CD4-positive, alpha-beta T cell treated with Interleukin-4 for 4 hours (primary cell): ENCODE measurements at regions not wholly inside any gene's neighbourhood (a gene's known extent, or its start where the extent isn't known, plus 50 kb on each side); places are given as distances from the start of the nearest gene placed in this dataset.
"Not testable (repeated sequence)": the region's sequence is repeated elsewhere in the genome, so short reads cannot be mapped to it uniquely, and the experiment has no call there.

Source experiments
- DNase-seq: peaks from one replicate; pipeline ENCODE4 v3.0.0-alpha.2; 2020

DNA sequence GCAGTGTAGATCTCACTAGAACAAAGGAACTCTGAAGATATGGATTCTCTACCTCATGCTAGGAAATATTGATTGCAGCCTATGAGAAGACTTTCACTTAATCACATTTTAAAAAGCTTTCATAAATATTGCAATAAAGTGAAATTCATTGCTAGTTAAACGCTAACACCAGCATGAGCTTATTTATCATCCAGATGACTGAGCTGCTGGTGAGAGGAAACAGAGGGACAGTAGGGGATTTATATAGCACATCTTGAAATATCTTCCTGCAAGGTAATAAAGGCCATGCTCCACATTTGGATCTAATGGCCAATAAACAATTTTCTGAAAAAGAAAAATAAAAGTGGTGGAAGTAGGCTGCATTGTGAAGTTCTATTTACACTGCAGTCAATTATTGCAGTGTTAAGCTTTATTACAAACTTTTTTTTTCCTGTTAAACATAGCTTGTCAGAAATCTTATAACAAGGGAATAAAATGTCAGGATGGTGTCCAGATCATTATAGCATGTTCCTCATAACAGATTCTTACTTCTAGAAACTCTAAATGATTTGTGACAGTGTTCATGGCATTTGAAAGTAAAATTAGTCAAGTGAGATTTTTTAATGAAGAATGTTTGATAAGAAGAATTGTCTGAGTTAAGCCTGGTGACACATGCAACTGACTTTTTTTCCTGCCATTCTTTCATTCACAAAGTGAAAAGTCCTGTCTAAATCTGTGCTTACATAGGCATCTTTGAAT lies 342.6 kb downstream of the DMAC1 start:
- no peak for DNase-seq

DNA sequence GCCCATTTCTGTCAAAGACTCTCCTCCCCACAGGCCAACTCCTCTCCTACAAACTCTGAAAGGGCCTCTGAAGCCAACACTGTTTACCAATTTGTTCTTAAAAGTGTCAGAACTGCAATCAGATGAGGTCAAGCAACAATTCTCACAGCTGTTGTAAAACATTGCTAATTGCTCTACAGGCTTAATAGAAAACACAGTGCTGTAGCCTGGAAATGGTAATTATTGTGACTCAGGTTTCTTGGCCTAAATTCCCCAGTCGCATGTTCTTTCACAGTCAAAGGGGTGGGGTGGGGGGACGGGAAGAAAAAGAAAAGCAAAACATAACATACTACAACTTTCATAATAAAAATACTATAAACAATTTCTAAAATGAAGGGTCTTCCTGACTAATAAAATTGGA lies 343.2 kb downstream of the DMAC1 start:
- DNase-seq: no peak

DNA sequence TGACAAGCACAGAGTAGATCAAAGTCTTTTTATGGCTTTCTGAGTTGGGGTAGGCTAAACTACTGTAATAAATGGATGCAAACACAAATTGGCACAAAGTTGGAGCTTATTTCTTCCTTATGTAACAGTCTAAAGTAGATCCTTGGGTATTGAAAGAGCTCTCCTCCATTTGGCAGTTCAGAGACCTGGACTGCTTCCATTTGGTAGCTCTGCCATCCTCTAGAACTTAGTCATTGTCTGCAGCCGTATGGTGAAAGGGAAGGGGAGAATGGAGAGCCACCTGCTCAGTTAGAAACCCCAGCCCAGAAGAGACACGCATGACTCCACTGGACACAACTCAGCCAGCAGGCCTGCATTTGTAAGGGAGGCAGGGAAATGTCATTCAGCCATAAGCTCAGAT lies 345.0 kb downstream of the DMAC1 start:
- no peak for DNase-seq

DNA sequence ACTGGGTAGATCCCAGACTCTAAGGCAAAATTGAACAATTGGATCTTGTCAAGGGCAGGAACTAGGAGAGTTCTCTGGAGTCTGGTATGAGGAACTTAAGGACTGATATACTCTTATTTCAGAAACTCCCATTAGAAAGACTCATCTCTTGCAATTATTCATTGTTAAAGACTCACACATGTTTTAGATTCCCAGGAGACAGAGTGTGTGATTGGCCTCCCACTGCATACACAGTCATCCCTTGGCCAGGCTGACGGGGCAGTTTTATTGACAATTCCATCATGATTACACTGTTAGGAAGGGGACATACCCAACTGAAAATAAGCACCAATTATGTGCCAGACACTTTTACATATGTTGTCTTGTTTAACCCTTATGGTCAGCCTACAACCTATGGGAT lies 347.2 kb downstream of the DMAC1 start:
- DNase-seq: no peak

DNA sequence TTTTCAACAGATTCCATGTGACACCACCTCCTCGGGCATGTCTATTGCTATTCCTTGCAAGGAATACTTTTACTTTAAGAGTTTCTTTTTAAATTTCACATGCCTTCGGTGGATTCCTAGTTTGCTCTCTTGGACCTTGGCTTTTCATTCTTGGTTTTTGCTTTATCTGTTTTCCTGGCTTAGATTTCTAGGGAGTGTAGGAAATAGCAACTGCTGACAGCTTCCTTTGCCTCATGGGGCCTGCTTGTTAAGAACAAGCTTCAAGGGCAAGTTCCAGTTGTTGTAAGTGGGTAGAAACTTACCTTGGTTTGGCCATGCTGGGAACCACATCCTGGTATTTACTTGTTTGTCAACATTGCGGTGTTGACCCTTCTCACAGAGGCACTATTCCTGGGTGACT lies 348.5 kb downstream of the DMAC1 start:
- DNase-seq: no peak

DNA sequence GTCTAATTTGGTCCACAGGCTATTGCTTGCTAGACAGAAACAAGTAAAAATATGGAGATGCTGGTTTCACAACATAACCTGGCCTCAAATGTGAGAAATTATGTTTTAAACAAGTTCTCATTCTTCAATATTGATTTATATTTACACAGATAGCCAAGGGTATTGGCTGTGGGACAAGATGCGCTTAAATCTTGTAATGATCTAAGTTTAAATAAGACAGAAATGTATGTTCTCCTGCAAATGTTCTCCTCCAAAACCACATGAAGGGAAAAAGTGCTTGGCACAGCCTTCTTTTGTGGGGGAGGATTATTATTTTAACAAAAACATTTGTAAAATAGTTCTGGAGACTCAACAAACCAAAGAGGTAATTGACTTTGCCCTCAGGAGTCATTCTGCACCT lies 356.0 kb downstream of the DMAC1 start:
- DNase-seq: no peak

DNA sequence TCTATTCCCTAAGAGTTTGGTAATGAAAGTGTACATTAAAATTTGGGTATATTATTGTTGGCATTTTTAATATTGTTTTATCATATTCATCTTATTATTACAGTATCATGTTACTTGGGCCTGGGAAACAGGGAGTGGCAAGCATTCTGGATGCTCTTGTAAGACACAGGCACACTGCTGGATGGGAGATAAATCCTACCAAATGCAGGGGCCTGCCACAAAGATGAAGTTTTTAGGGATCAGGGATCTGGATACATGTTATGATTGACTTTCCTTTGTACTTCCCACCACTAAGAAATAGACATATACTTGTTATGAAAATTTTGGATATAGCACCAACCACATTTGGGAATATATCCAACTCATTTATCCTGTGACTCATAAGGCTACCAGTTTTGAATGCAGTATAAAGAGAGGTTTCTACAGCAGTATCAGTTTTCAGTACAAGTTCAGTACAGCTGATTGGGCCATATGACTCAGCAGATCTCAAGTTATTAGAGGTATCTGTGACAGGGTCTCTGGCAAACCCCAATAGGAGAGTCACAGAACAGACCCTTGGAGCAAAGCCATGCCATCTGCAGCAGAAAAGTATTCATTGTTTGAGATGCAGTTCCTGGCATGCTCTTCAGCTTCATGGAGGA lies 360.1 kb downstream of the DMAC1 start:
- no peak for DNase-seq

DNA sequence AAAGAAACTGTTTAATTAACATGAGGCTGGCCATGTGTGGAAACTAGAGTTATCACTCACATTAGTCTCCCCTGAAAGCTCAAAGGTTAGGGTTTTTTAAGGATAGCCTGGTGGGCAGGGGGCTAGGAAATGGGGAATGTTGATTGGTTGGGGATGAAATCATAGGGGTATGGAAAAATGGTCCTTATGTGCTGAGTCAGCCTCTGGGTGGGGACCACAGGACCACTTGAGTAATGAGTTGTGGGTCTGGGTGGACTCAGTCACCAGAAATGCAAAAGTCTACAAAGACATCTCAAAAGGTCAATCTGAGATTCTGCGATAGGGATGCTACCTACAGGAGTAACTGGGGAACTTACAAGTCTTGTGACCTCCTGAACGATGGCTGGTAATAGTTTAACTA lies 362.8 kb downstream of the DMAC1 start:
- DNase-seq: no peak

DNA sequence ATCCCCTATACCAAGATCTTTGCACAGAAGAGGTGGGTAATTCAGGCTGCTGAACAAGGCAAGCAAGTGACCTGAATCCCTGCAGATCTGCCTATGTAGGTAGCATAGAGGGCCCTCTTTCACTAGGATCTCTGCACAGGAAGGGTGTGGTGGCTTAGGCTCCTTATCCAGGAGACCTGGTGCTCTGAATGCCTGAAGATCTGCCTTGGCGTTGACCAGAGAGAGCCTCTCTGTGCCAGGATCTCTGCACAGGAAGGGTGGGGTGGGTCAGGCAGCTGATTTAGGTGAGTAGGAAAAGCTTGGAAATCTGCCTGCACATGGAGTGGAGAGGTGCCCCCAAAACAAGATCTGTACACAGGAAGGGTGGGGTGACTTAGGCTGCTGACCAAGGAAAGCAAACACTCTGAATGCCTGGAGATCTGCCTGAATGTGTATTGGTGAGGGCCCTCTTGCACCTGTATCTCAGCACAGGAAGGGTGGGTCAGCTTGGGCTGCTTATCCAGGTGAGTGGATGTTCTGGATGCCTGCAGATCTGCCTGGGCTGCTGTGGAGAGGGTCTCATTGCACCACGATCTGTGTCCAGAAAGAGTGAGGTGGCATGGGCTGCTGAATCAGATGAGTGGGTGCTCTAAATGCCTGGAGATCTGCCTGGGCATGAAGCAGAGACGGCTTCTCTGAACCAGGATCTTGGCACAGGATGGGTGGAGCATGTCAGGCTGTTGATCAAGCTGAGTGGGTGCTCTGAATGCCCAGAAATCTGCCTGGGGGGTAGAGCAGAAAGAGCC lies 365.9 kb downstream of the DMAC1 start:
- DNase-seq: no peak

DNA sequence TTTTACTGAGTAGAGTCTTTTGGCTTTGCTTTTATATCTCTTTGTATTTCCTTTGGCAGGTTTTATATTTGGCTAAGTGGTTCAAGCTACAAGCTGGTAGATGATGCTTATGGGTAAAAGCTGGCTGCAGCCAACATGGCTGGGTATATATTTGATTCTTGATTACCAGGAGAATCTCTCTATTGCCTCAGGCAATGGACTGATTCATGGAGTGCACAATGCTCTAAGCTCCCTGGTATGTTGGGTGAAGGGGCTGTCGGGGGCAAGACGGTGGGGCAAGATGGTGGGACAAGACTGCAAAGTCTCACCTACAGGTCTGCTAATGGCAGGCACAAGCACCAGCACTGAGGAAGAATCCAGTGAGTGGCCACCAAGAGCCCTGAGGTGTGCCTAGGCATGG lies 366.6 kb downstream of the DMAC1 start:
- no peak for DNase-seq

DNA sequence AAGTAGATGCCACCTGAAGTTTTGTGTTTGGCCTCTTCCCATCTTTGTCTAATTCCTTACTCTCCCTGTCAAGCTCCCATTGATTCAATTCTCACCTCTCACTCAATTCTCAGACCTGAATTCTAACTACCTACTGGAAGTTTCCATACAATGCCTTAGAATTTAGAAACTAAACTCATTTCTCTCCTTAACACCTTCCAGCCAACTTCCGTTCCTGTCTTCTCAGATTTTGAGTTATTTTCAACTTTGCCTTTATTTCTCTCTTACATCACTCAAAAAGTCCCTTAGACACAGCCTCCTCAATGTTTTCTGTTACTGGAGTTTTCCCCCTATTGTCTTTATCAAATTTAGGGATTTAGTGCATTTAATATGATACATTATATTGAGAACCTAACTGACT lies 382.2 kb downstream of the DMAC1 start:
- DNase-seq: not testable (repeated sequence)

DNA sequence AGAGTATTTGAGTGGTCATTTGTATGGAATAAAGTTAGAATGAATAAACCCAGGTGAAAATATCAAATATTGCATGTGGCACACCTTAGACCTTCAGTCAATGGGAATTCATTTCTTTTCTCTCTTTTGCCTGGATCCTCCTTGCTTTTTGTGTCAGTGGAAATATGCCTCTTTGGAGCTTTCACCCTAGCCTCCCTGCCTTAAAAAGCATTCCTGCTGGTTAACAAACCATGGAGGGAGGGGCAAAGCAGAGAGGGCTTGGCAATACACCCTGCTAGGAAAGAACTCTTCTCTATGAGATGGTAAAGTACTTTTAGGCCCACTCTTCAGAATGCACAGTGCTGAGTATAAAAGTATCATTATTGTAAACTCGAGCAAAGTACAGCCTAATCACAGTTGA lies 383.7 kb downstream of the DMAC1 start:
- DNase-seq: no peak

DNA sequence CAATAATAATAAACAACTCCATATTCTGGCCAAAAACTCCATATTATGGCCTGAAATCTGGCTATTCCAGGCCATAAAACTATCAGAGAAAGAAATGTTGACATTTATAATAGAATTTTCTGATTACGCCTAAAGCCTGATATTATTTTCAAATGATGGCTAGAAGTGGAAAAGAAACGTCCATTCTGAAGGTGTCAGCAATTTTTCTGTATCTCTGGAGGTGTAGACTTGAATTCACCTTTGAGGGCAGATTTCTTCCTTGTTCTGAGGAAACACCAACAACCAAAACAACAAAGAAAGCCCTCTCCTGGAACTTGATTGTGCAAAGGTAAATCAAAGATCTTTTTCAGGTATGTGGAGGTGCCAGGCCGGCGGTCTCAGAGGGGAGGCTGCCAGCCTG lies 390.7 kb downstream of the DMAC1 start:
- DNase-seq: no peak

DNA sequence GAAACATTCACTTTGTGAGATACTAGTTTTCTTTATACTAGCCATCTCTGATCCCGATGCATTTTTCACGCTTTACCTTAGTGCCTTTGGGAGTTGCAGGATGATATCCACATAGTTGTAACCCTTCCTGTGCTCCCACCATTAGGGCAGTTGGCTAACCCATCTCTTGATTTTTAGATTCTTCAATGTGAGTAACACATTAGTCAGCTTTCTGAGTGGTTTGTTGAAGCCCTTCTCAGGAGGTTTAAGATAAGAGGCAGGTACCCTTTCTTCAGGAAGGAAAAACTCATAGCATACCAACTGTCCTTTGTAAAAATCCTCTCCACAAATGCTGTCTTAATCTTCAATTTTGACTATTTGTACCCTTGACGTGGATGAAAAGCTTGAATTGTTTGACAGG lies 392.3 kb downstream of the DMAC1 start:
- no peak for DNase-seq

DNA sequence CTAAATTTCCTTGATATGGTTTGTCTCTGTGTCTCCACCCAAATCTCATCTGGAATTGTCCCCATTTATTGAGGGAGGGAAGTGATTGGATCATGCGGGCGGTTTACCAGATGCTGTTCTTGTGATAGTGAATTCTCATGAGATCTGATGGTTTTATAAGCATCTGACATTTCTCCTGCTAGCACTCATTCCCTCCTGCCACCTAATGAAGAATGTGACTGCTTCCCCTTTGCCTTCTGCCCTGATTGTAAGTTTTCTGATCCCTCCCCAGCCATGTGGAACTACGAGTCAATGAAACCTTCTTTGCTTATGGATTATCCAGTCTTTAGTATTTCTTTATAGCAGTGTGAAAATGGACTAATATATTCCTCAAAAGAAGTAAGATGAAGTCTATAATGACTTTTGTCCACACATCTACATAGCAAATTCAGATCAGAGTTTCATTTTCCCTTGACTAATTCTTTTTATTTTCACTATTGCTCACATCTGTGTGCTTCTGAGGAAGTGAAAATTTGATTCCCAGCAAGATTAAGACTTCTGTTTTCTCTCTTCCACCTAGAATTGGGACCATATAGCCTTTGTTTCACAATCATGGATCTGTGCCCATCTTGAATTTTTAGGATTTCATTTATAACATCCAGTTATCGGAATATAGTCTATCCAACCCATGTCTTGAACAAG lies 393.5 kb downstream of the DMAC1 start:
- no peak for DNase-seq

DNA sequence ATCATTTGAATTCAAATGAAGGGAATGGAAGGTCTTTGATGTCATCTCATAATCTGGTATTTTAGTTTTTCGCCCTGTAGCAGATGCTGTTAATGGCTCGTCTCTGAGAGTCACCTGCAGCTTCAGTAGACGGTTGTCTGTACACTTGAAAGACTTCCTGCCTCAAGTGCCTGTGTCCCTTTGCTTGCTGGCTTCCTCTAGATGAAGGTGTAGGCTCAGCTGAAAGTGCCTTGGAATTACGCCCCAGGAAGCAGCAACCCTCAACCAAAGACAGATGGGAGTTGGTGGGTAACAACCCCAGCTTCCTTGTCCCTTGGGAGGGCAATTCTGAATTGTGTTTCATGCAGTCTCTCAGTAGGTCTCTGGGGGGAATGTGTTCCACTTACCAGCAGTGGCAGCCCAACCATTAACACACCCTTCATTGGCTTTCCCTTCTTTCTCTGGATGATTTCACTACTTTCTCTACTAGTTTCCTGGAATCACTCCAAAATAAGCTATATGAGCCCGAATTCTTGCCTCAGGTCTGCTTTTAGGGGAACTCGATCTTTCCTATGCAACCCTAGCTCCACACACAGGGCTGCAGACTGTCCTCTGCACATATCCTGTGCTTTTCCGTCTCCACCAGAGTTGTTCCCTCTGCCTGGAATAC lies 395.6 kb downstream of the DMAC1 start:
- DNase-seq: no peak

DNA sequence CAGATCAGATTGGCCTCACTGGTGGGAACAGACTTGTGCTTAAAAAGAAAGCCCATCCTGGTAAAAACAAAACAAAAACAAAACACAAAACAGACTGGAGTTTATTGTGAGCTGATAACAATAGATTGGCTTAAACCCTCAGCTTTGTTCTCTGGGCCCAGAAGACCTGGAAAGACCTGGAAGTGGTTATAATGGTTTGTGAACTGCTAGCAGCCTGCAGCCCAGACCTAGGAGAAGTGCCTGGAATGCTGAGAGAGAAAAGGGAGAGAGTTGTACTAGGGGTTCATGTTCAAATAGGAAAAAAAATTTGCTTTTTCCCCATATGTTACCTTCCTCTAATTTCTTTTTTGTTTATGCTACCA lies 396.6 kb downstream of the DMAC1 start:
- no peak for DNase-seq

DNA sequence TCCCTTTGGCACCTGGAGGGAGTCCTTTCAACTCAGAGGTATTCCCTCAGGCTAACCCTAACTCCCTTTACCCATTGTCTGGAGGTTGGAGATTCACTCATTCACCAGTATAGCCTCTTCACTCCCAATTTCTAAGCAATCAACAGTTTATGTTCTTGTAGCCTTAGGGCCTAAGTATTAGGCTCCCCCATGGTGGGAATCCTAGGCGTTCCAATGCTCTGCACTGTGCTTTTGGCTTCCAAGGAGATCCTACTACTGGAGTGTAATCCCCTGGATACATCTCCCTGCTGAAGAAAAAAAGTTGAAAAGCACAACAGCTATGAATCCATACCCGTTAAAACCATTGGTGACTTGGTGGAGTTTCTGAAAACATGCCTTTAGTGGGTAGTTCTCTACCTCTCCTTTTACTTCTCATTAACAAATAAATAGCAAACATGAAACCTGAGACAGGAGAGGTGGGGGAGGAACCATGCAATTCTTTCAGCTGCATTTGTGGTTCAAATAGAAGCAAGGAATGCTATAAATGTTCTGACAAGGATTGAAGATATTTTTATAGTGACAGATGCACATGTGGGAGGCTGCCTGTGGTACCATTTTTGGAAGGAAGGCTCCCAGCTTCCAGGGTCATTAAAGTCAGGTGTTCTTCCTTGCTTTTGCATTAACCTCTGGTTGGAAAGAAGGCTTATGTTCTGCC lies 397.1 kb downstream of the DMAC1 start:
- no peak for DNase-seq

DNA sequence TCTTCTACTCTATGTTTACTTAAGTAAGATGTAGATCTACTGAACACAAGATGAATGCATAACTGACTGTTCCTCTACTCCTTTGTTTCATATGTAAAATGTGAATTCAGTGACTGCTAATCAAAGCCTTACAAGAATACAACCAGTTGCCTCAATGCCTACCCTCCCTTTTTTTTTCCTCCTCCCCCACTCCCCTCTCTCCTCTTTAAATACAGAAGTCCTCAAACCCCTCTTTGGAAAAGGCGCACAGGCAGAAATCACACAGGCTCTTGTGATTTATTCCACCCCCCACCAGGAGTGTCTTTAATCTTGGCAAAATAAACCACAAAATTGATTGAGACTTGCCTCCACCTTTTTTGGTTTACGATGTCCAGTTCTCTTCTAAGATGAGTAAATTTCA lies 398.5 kb downstream of the DMAC1 start:
- DNase-seq: no peak

DNA sequence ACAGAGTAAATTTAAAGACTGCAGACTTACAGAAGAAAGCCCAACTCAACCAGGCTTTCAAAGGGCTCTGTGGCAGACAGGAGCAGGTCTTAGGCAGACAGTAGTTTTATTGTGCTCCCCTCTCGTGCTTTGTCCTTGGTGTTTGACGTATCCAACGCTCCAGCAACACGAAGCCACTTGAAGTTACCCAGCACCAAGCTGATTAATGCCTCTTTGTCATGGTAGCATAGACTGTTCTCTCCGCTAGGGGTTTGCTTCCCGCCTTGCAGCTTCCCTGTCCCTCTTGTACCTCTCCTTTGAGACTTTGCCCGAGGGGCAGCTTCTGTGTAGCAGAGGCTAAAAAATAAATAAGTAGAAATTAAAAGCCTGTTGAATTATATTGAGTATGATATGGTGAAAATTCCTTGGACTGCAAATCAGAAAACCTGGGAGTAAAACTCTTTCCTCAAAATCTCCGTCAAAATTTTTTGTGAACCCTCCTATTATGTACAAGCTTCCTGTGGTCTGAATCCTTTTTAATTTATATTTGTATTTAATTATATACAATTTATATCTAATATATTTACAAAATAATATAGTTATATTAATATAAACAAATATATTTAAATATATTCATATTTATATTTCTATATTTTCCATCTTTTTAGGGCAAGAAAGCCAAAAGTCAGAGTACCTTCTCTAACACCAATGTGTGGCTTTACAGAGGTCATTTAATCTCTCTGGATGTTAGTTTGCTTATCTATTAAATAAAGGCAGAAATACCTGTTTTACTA lies 405.4 kb downstream of the DMAC1 start:
- DNase-seq: no peak

DNA sequence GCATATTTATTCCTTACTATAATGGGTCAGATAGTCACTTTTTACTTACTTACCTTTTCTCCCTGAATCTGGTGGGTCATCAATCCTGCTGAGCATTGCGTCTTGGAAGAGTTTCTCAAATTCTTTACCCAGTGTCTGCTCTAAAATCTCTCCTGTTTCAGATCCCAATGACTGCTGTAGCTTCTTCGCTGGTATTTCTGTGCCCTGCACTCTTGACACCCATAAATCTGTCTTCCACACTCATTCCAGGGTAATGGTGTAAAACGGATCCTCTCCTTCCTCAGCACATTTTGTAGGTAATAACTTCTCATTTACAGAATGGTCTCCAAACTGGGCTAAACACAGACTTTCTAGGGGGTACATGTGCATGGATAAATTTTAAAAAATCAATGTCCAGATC lies 407.4 kb downstream of the DMAC1 start:
- no peak for DNase-seq

DNA sequence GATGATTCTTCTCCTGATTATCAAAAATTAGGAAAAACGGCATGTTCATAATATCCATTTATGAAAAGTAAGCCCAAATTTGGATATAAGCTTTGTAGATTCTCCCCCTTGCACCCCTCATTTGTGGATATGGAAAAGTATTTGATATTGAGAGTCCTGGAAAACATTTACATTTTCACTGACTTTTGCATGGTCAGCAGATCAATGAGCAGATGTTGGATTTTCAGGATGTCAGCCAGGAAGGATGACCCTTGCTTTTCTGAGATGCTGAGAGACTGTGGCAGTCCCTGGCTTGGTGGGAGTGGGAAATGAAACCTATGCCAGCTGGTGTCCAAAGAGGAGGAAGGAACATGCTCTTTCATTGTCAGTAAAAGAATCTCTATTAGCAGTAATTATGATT lies 410.8 kb downstream of the DMAC1 start:
- no peak for DNase-seq
